ENCODE measurements at regions not wholly inside any gene's neighbourhood (a gene's known extent, or its start where the extent isn't known, plus 50 kb on each side); places are given as distances from the start of the nearest gene placed in this dataset.

DNA sequence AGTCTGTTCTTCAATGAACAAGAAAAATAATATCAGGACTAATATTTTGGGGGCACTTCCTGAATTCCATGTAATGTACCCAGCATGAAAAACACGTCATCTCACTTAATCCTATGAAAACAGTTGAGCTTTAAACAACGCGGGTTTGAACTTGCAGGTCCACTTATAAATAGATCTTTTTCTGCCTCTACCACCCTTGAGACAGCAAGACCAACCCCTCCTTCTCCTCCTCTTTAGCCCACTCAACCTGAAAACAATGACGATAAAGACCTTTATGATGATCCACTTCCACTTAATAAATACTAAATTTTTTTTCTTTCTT, 203.9 kb upstream of the KRR1 start:
- TF ChIP-seq MXI1 (IDR thresholded peaks at IDR 0.05; ENCODE audit: low read depth, low read length) (no peak), ZNF146 (CRISPR knock-in tag; IDR thresholded peaks at IDR 0.05; ENCODE audit: unreplicated experiment) (no peak), SREBF2 (CRISPR knock-in tag; IDR thresholded peaks at IDR 0.05) (no peak), ZFP30 (CRISPR knock-in tag; IDR thresholded peaks at IDR 0.05; ENCODE audit: borderline replicate concordance) (no peak), MEF2A (IDR thresholded peaks at IDR 0.05; ENCODE audit: control insufficient read depth, low read depth, low read length) (no peak), ZFP36 (IDR thresholded peaks at IDR 0.05; ENCODE audit: low read depth, low read length, partially characterized antibody) (no peak)
- TF ChIP-seq, protein P1, sequence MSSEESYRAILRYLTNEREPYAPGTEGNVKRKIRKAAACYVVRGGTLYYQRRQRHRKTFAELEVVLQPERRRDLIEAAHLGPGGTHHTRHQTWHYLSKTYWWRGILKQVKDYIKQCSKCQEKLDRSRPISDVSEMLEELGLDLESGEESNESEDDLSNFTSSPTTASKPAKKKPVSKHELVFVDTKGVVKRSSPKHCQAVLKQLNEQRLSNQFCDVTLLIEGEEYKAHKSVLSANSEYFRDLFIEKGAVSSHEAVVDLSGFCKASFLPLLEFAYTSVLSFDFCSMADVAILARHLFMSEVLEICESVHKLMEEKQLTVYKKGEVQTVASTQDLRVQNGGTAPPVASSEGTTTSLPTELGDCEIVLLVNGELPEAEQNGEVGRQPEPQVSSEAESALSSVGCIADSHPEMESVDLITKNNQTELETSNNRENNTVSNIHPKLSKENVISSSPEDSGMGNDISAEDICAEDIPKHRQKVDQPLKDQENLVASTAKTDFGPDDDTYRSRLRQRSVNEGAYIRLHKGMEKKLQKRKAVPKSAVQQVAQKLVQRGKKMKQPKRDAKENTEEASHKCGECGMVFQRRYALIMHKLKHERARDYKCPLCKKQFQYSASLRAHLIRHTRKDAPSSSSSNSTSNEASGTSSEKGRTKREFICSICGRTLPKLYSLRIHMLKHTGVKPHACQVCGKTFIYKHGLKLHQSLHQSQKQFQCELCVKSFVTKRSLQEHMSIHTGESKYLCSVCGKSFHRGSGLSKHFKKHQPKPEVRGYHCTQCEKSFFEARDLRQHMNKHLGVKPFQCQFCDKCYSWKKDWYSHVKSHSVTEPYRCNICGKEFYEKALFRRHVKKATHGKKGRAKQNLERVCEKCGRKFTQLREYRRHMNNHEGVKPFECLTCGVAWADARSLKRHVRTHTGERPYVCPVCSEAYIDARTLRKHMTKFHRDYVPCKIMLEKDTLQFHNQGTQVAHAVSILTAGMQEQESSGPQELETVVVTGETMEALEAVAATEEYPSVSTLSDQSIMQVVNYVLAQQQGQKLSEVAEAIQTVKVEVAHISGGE (CRISPR knock-in tag; IDR thresholded peaks at IDR 0.05) = no peak
- TF ChIP-seq, protein P2, sequence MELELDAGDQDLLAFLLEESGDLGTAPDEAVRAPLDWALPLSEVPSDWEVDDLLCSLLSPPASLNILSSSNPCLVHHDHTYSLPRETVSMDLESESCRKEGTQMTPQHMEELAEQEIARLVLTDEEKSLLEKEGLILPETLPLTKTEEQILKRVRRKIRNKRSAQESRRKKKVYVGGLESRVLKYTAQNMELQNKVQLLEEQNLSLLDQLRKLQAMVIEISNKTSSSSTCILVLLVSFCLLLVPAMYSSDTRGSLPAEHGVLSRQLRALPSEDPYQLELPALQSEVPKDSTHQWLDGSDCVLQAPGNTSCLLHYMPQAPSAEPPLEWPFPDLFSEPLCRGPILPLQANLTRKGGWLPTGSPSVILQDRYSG (tag; conservative IDR thresholded peaks at IDR 0.05; ENCODE audit: low read depth) = no peak
- Histone ChIP-seq H2AFZ (ENCODE audit: low read depth, low read length) (no peak overlapping the region), H3K9ac (ENCODE audit: insufficient read depth in 1 of 2, low read depth in 2 of 2, low read length in 2 of 2) (no peak overlapping the region), H3K4me1 (replicated peaks in 1 of 2; ENCODE audit: control insufficient read depth in 2 of 2, insufficient read depth in 2 of 2, low read length in 2 of 2) (no peaks in the 10 kb centered on the region; a peak in 1 of 5 replicates), H3K9me3 (replicated peaks; ENCODE audit: control insufficient read depth, insufficient read depth, low read depth, low read length) (no peaks in the 10 kb centered on the region), H3K27me3 (ENCODE audit: control insufficient read depth in 2 of 2, insufficient read depth in 2 of 2, low read length in 2 of 2) (no peaks in the 10 kb centered on the region), H4K20me1 (replicated peaks; ENCODE audit: control insufficient read depth, insufficient read depth, low read length) (no peaks in the 10 kb centered on the region), H3K9me1 (ENCODE audit: control insufficient read depth, insufficient read depth, low read length) (no peaks in the 10 kb centered on the region), H3K79me2 (ENCODE audit: control insufficient read depth, insufficient read depth, low read length) (no peaks in the 10 kb centered on the region), H3K4me3 (no peak overlapping the region), H3K36me3 (ENCODE audit: control insufficient read depth, insufficient read depth, low read length) (no peaks in the 10 kb centered on the region), H3K27ac (ENCODE audit: extremely low read depth, low read depth, low read length) (no peak overlapping the region), H3K4me2 (ENCODE audit: insufficient read depth, low read length) (no peak overlapping the region)
- no TSS peak for BruUV-seq (replicated peaks)
- CTCF ChIA-PET (ENCODE audit: low intra/inter-chr PET ratio) = no interaction called here
- intact Hi-C loops (cut with micrococcal nuclease) (no loop called here), in situ Hi-C loops (cut with MboI) (no loop called here)
- ATAC-seq (no peak), FAIRE-seq (no peak), DNase-seq (ENCODE audit: extremely low read depth in 1 of 4, low spot score in 3 of 4) (no peak)
- WGBS (ENCODE audit: insufficient coverage, low coverage, missing lambda C conversion rate) = 68% methylated on average over 4 of the region's 4 CpGs
- POLR2A ChIA-PET = no interaction called here
